ENCODE measurements at regions not wholly inside any gene's neighbourhood (a gene's known extent, or its start where the extent isn't known, plus 50 kb on each side); places are given as distances from the start of the nearest gene placed in this dataset.

DNA sequence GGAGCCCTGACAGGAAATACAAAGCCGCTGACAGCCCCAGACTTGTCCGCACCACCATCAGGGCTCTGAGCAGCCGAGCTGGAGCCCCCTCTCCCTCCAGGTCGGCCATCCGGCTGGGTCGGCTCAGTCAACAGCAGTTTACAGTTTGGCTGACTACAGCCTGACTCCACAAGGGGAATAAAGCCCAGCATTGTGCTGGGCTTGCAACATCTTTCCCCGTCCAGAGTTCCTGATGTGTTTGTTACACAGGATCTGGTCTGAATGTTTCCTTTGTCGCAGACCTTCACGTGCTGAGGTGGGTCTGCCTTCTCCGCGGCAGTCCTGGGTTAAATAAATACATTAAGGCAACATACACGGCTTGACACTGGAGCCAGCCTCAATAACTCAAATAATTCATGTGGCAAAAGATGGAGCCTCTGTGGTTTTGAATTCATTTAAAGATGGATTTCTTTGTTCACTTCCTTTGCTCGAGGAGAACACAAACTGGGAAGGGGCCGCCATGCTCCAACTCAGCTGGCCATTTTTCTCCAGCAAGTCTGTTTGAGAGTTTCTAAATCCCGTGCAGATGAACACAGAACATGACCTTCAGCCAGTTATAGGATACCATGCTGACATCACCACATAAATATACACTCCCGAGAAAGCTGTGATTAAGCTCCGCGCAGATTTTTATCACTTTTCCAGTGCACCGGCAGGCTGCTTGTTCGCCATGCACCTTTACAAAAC, 192.1 kb downstream of the WDR11 start:
- TF ChIP-seq EP300 (IDR thresholded peaks at IDR 0.05; ENCODE audit: low read depth) (no peak), POLR2A (IDR thresholded peaks at IDR 0.05) (no peak), POLR2AphosphoS5 (IDR thresholded peaks at IDR 0.05) (no peak)
- TF ChIP-seq, protein P1, sequence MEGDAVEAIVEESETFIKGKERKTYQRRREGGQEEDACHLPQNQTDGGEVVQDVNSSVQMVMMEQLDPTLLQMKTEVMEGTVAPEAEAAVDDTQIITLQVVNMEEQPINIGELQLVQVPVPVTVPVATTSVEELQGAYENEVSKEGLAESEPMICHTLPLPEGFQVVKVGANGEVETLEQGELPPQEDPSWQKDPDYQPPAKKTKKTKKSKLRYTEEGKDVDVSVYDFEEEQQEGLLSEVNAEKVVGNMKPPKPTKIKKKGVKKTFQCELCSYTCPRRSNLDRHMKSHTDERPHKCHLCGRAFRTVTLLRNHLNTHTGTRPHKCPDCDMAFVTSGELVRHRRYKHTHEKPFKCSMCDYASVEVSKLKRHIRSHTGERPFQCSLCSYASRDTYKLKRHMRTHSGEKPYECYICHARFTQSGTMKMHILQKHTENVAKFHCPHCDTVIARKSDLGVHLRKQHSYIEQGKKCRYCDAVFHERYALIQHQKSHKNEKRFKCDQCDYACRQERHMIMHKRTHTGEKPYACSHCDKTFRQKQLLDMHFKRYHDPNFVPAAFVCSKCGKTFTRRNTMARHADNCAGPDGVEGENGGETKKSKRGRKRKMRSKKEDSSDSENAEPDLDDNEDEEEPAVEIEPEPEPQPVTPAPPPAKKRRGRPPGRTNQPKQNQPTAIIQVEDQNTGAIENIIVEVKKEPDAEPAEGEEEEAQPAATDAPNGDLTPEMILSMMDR (IDR thresholded peaks at IDR 0.05), result no peak
